ENCODE measurements at regions not wholly inside any gene's neighbourhood (a gene's known extent, or its start where the extent isn't known, plus 50 kb on each side); places are given as distances from the start of the nearest gene placed in this dataset.

GRCh38 chr5:76030343-76030742, 52.8 kb upstream of the SV2C start:
- DNase-seq, result no peak
- no peak overlapping the region for H2AFZ ChIP-seq (ENCODE audit: low read length)
- no peaks in the 10 kb centered on the region for H4K20me1 ChIP-seq (ENCODE audit: insufficient read depth, low read length)

GRCh38 chr5:76029739-76030138, 53.4 kb upstream of the SV2C start:
- no peaks in the 10 kb centered on the region for H3K79me2 ChIP-seq (ENCODE audit: low read length)
- no peaks in the 10 kb centered on the region for H4K20me1 ChIP-seq (ENCODE audit: insufficient read depth, low read length)
- no peak for TF ChIP-seq CTCF (IDR thresholded peaks at IDR 0.05; ENCODE audit: low read length)
- no peak overlapping the region for H3K4me2 ChIP-seq (ENCODE audit: low read depth, low read length)
- H3K27me3 ChIP-seq (replicated peaks; ENCODE audit: insufficient read depth, low read length), result no peaks in the 10 kb centered on the region
- no peak overlapping the region for H3K27ac ChIP-seq (ENCODE audit: low read length)
- H3K9ac ChIP-seq (ENCODE audit: low read length), result no peak overlapping the region
- DNase-seq, result no peak
- H2AFZ ChIP-seq (ENCODE audit: low read length), result no peak overlapping the region
- H3K9me3 ChIP-seq (replicated peaks; ENCODE audit: insufficient read depth, low read length), result no peaks in the 10 kb centered on the region
- no peaks in the 10 kb centered on the region for H3K9me2 ChIP-seq (replicated peaks; ENCODE audit: insufficient read depth, low read length)
- no peaks in the 10 kb centered on the region for H3K4me1 ChIP-seq (ENCODE audit: low read length)
- H3F3A ChIP-seq (ENCODE audit: insufficient read depth, low read length), result no peaks in the 10 kb centered on the region
- H3K36me3 ChIP-seq (replicated peaks; ENCODE audit: insufficient read depth, low read length), result no peaks in the 10 kb centered on the region
- no peak overlapping the region for H3K4me3 ChIP-seq (ENCODE audit: low read length)

More at GRCh38 chr5:76030343-76030742, 52.8 kb upstream of the SV2C start:
- Histone ChIP-seq H3K27ac (ENCODE audit: low read length) (no peak overlapping the region), H3K4me1 (ENCODE audit: low read length) (no peaks in the 10 kb centered on the region), H3K9ac (ENCODE audit: low read length) (no peak overlapping the region), H3K9me3 (replicated peaks; ENCODE audit: insufficient read depth, low read length) (no peaks in the 10 kb centered on the region), H3F3A (ENCODE audit: insufficient read depth, low read length) (no peaks in the 10 kb centered on the region), H3K4me2 (ENCODE audit: low read depth, low read length) (no peak overlapping the region), H3K27me3 (replicated peaks; ENCODE audit: insufficient read depth, low read length) (no peaks in the 10 kb centered on the region), H3K9me2 (replicated peaks; ENCODE audit: insufficient read depth, low read length) (no peaks in the 10 kb centered on the region), H3K36me3 (replicated peaks; ENCODE audit: insufficient read depth, low read length) (no peaks in the 10 kb centered on the region), H3K4me3 (ENCODE audit: low read length) (no peak overlapping the region), H3K79me2 (ENCODE audit: low read length) (no peaks in the 10 kb centered on the region)
- TF ChIP-seq CTCF (IDR thresholded peaks at IDR 0.05; ENCODE audit: low read length), result no peak
- no peak for TF ChIP-seq EZH2 (optimal IDR thresholded peaks at IDR 0.05; ENCODE audit: low read depth, low read length)
- TF ChIP-seq EZH2phosphoT487 (IDR thresholded peaks at IDR 0.05; ENCODE audit: low read length), result no peak

GRCh38 chr5:76025790-76026189, 57.4 kb upstream of the SV2C start:
- Histone ChIP-seq H3K9me3 (replicated peaks; ENCODE audit: insufficient read depth, low read length) (no peaks in the 10 kb centered on the region), H3K27ac (ENCODE audit: low read length) (no peak overlapping the region), H3K4me3 (ENCODE audit: low read length) (no peak overlapping the region), H3F3A (ENCODE audit: insufficient read depth, low read length) (no peaks in the 10 kb centered on the region), H4K20me1 (ENCODE audit: insufficient read depth, low read length) (no peaks in the 10 kb centered on the region), H3K79me2 (ENCODE audit: low read length) (no peaks in the 10 kb centered on the region), H3K4me1 (ENCODE audit: low read length) (no peaks in the 10 kb centered on the region), H3K9me2 (replicated peaks; ENCODE audit: insufficient read depth, low read length) (no peaks in the 10 kb centered on the region), H3K9ac (ENCODE audit: low read length) (no peak overlapping the region), H2AFZ (ENCODE audit: low read length) (no peak overlapping the region), H3K36me3 (replicated peaks; ENCODE audit: insufficient read depth, low read length) (no peaks in the 10 kb centered on the region), H3K27me3 (replicated peaks; ENCODE audit: insufficient read depth, low read length) (no peaks in the 10 kb centered on the region), H3K4me2 (ENCODE audit: low read depth, low read length) (no peak overlapping the region)
- no peak for TF ChIP-seq EZH2phosphoT487 (IDR thresholded peaks at IDR 0.05; ENCODE audit: low read length)
- TF ChIP-seq EZH2 (optimal IDR thresholded peaks at IDR 0.05; ENCODE audit: low read depth, low read length), result no peak
- TF ChIP-seq CTCF (IDR thresholded peaks at IDR 0.05; ENCODE audit: low read length), result no peak
- DNase-seq, result no peak
